22Rv1 (cell line): ENCODE measurements at regions not wholly inside any gene's neighbourhood (a gene's known extent, or its start where the extent isn't known, plus 50 kb on each side); places are given as distances from the start of the nearest gene placed in this dataset.

Experiments
- CTCF ChIP-seq: fragments of 450-650 bp; IDR thresholded peaks from 2 replicates; pipeline ENCODE4 v1.5.1; 2017; ENCODE audit warnings: mild to moderate bottlenecking
- ZFX ChIP-seq: fragments of 450-650 bp; IDR thresholded peaks from 2 replicates; pipeline ENCODE4 v1.6.1; 2017; ENCODE audit warnings: antibody characterized with exemption, borderline replicate concordance

- TF ChIP-seq CTCF (no peak), ZFX (no peak)
Observed at GRCh38 chr11:114986365-114986764, 308.0 kb downstream of the NXPE2 start.
